Neural progenitor cell (in vitro differentiated cells): ENCODE measurements at regions not wholly inside any gene's neighbourhood (a gene's known extent, or its start where the extent isn't known, plus 50 kb on each side); places are given as distances from the start of the nearest gene placed in this dataset.

Source experiments
- CTCF ChIP-seq: fragments of 200-600 bp; sonication (generic); IDR thresholded peaks from 2 replicates; pipeline ENCODE4 v1.5.1; 2017; ENCODE audit warnings: antibody characterized with exemption, mild to moderate bottlenecking
- EZH2 ChIP-seq: fragments of 200-600 bp; sonication (generic); IDR thresholded peaks from 2 replicates; pipeline ENCODE4 v1.6.1; 2017; ENCODE audit warnings: antibody characterized with exemption, mild to moderate bottlenecking, moderate library complexity

- TF ChIP-seq CTCF (no peak), EZH2 (no peak)
These were observed 319.8 kb downstream of the ETAA1 start for GRCh38 chr2:67716895-67717396.
